Stimulated activated CD4-positive, alpha-beta T cell treated with anti-CD3 and anti-CD28 coated beads, TNF-alpha, amount 100 ng/mL, for 48 hours (primary cell): ENCODE measurements at regions not wholly inside any gene's neighbourhood (a gene's known extent, or its start where the extent isn't known, plus 50 kb on each side); places are given as distances from the start of the nearest gene placed in this dataset.

Experiments
- DNase-seq, 3 donors: peaks; one replicate each; pipeline ENCODE4 v3.0.0-alpha.2; 2020; ENCODE audit warnings: low read depth in 3 of 3

- no peak for DNase-seq
These were observed 65.0 kb upstream of the SLC2A12 start for GRCh38 chr6:134117409-134117808.

- no peak for DNase-seq
These were observed 63.3 kb upstream of the SLC2A12 start for GRCh38 chr6:134115715-134116074.

DNA sequence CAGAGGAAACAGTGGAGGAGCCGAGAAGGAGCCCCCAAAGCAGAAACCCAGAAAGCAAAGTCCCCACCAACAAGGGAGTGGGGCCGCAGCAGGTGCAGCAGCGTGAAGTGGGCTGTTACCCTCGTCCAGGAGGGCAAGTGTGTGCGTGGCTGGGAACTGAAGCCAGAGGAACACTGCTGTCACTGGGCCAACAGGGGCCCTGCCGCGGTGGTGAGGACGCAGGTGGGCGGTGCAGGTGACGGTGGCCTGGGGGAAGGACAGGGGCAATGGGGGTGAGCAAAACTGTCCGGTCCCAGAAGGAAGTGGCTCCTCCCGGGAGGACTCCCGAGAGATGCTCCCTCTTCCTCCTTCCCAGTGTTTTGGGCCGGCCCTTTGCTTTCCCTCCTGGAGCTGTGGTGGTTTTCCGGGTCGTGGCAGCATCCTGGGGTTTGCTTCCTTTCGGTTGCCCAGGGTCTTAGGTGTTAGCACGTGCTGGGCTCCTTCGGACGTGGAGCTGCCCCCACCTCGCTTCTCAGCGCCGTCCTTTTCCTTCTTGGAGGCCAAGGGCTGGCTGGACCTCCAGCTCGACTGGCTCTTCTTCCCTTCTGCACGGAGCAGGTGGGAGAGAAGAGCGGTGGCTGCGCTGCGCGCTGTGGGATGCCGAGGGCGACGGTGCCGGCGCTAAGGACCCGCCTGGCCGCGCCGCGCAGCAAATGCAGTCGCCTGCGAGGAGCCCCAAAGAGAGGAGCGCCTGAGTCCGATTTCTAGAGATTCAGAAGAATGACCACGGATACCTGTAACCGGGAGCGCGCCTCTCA is 62.7 kb upstream of the SLC2A12 start:
- DNase-seq = no peak

DNA sequence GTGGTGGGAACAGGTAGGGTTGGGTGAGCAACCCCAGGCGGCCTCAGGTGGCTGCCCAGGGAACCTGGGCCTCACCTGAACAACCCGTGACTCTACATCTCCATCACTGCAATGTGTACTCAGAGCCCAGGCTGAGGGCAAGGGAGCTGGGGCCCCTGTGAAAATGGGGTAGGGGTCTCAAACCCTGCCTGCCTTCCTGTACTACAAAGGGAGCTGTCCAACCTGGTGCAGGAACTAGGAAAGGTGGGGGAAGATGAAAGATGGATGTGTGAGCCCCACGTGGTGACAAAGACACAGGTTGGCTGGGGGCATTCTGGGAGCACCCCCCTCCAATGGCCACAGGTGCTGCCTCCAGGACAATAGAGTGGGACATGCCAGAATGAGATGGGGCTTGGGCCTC is 62.1 kb upstream of the SLC2A12 start:
- DNase-seq = no peak

- DNase-seq = no peak
These were observed 59.3 kb upstream of the SLC2A12 start for GRCh38 chr6:134111726-134112125.

DNA sequence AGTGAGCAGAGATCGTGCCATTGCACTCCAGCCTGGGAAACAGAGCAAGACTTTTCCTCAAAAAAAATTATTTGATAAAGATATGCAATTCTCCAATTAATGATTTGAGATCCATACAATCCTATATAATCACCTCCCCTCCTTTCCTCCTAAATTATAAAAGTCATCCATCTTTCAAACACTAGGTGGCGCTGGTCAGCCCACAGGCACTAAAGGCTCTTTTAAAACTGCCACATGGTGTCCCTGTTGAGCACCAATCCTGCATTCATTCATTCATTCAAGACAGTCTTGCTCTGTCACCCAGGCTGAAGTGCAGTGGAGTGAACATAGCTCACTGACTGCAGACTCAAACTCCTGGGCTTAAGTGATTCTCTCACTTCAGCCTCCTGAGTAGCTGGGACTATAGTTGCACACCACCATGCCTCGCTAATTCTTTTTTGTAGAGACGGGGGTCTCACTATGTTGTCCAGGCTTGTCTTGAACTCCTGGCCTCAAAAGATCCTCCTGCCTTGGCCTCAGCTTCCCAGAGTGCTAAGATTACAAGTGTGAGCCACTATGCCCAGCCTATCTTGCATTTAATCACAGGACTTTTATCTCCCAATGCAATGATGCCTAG is 58.7 kb upstream of the SLC2A12 start:
- peak; percentile 4 to 38 (median 5) for DNase-seq

DNA sequence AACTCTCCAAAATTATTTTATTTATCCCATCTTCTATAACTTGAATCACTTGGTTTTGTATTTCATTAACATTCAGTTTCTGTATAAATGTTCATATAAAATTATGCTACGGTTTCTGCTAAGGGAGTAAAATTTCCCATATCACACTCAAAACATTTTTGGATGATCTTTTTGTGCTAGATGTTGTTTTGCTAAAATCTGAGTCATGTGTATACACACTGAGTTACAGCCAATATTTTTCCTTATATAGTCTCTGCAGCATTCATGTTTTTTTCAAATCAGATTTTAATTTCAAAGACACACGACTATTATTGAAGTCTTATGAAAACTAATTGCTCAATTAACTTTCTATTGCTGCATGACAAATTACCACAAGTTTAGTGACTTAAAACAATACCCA is 54.3 kb upstream of the SLC2A12 start:
- DNase-seq = no peak

GRCh38 chr6:134105940-134106339 is 53.5 kb upstream of the SLC2A12 start:
- no peak for DNase-seq

- DNase-seq = no peak
These were observed 50.6 kb upstream of the SLC2A12 start for GRCh38 chr6:134103006-134103405.
